Caco-2 (cell line): ENCODE measurements at regions not wholly inside any gene's neighbourhood (a gene's known extent, or its start where the extent isn't known, plus 50 kb on each side); places are given as distances from the start of the nearest gene placed in this dataset.

ENCODE experiments used
- BruUV-seq: library from RNA; stranded (reverse); fragments of 400-500 nt; replicated peaks from 2 replicates; lab custom pipeline; 2021; lab: Mats Ljungman, UMichigan
- CTCF ChIA-PET: fragments of 300-600 bp; sonication (Branson Sonifier 250); formaldehyde crosslinking; loops from one replicate; lab custom pipeline; 2022; ENCODE audit warnings: antibody characterized with exemption; lab: Charles Lee
- POLR2A ChIA-PET: fragments of 300-600 bp; sonication (Branson Sonifier 250); formaldehyde crosslinking; loops from one replicate; lab custom pipeline; 2022; ENCODE audit warnings: antibody characterized with exemption; lab: Charles Lee
- DNase-seq, 2 experiments: peaks; one replicate each; pipeline versions ENCODE4 v3.0.0 to v3.0.0-alpha.2; 2020 to 2022
- H3K27me3 ChIP-seq: replicated peaks from 2 replicates; pipeline ENCODE4 v1.6.0; 2011; ENCODE audit warnings: low read length; ENCODE audit not compliant: control insufficient read depth, insufficient read depth
- H3K36me3 ChIP-seq: 2 replicates; pipeline ENCODE4 v1.5.1; 2011; ENCODE audit warnings: low read length; ENCODE audit not compliant: control insufficient read depth, insufficient read depth
- H3K4me1 ChIP-seq: fragments of 250-450 bp; sonication (Bioruptor Pico); 2 replicates; pipeline ENCODE4 v1.5.1; 2020; ENCODE audit warnings: mild to moderate bottlenecking
- H3K4me3 ChIP-seq: 2 replicates; pipeline ENCODE4 v1.5.1; 2011; ENCODE audit warnings: low read depth, mild to moderate bottlenecking, control low read depth, low read length
- H3K9me3 ChIP-seq: fragments of 250-450 bp; sonication (Bioruptor Pico); 2 replicates; pipeline ENCODE4 v1.5.1; 2020; ENCODE audit warnings: mild to moderate bottlenecking, moderate library complexity
- H3K27ac Mint-ChIP-seq: one replicate; pipeline ENCODE4 v1.8.0; 2022; ENCODE audit warnings: mixed read lengths; ENCODE audit not compliant: unreplicated experiment
- H3K27me3 Mint-ChIP-seq: one replicate; pipeline ENCODE4 v1.8.0; 2022; ENCODE audit warnings: mixed read lengths; ENCODE audit not compliant: insufficient read depth, unreplicated experiment
- H3K36me3 Mint-ChIP-seq: one replicate; pipeline ENCODE4 v1.8.0; 2022; ENCODE audit warnings: mild to moderate bottlenecking, mixed read lengths; ENCODE audit not compliant: insufficient read depth, unreplicated experiment
- H3K4me1 Mint-ChIP-seq: one replicate; pipeline ENCODE4 v1.8.0; 2022; ENCODE audit warnings: low read depth, mixed read lengths; ENCODE audit not compliant: unreplicated experiment
- H3K4me3 Mint-ChIP-seq: one replicate; pipeline ENCODE4 v1.8.0; 2022; ENCODE audit warnings: mild to moderate bottlenecking, moderate library complexity, mixed read lengths; ENCODE audit not compliant: unreplicated experiment
- H3K9me3 Mint-ChIP-seq: one replicate; pipeline ENCODE4 v1.8.0; 2022; ENCODE audit warnings: mixed read lengths; ENCODE audit not compliant: unreplicated experiment
- intact Hi-C: fragments of 100-400 bp; cut with micrococcal nuclease; formaldehyde crosslinking; loops from one replicate; pipeline ENCODE4 v1.10.0; 2022; ENCODE audit not compliant: unreplicated experiment
- TF ChIP-seq, protein P1 (sequence below), 2 experiments: fragments of 200-600 bp in 1 of 2; IDR thresholded peaks; 1 replicate in 1 of 2; 2 replicates in 1 of 2; pipeline versions ENCODE4 v1.5.1 to v1.8.0; 2011 to 2022; ENCODE audit warnings: antibody characterized with exemption in 1 of 2, control low read depth in 1 of 2, inconsistent platforms in 1 of 2, low read depth in 1 of 2, low read length in 1 of 2, mild to moderate bottlenecking in 1 of 2, moderate library complexity in 1 of 2; ENCODE audit not compliant: insufficient read depth in 1 of 2, severe bottlenecking in 1 of 2, unreplicated experiment in 1 of 2

DNA sequence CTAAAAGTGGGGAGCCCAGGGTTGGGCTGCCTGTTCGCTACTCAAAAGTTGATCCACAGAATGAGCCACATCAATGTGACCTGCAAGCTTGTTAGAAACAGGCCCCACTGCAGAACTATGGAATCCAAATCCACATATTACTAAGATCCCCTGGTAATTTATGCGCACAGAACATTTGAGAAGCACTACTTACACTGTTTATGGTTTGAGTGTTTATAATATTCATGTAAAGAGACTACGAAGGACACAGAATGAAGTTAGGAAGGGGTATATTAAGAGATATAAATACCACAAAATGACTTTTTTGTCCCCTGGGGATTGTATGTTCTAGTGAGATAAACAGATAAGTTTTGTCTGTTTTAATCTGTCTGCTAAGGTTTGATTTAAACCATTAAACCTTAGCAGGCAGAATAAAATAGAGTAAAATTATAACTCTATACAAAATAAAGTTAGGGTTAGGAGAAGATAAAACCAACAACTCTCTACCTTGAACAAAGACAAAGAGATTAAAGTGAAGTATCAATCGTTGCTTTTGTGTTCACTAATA is 666.9 kb upstream of the SOX9 start:
- TF ChIP-seq, protein P1, sequence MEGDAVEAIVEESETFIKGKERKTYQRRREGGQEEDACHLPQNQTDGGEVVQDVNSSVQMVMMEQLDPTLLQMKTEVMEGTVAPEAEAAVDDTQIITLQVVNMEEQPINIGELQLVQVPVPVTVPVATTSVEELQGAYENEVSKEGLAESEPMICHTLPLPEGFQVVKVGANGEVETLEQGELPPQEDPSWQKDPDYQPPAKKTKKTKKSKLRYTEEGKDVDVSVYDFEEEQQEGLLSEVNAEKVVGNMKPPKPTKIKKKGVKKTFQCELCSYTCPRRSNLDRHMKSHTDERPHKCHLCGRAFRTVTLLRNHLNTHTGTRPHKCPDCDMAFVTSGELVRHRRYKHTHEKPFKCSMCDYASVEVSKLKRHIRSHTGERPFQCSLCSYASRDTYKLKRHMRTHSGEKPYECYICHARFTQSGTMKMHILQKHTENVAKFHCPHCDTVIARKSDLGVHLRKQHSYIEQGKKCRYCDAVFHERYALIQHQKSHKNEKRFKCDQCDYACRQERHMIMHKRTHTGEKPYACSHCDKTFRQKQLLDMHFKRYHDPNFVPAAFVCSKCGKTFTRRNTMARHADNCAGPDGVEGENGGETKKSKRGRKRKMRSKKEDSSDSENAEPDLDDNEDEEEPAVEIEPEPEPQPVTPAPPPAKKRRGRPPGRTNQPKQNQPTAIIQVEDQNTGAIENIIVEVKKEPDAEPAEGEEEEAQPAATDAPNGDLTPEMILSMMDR (IDR thresholded peaks at IDR 0.05; ENCODE audit: insufficient read depth in 1 of 2, low read depth in 1 of 2, low read length in 1 of 2, severe bottlenecking in 1 of 2, unreplicated experiment in 1 of 2): no peak
- Histone ChIP-seq H3K9me3 (peaks cover 5% of the 10 kb centered on the region), H3K4me3 (no peak overlapping the region), H3K27me3 (no peaks in the 10 kb centered on the region), H3K4me1 (no peaks in the 10 kb centered on the region), H3K36me3 (no peaks in the 10 kb centered on the region)
- no peak overlapping the region for H3K4me3 Mint-ChIP-seq
- DNase-seq: no peak
- no TSS peak for BruUV-seq
- H3K36me3 Mint-ChIP-seq: no peaks in the 10 kb centered on the region
- POLR2A ChIA-PET: no interaction called here
- no peaks in the 10 kb centered on the region for H3K9me3 Mint-ChIP-seq
- no peaks in the 10 kb centered on the region for H3K4me1 Mint-ChIP-seq
- peaks cover 1% of the 10 kb centered on the region for H3K27me3 Mint-ChIP-seq
- intact Hi-C loops: no loop called here
- no peak overlapping the region for H3K27ac Mint-ChIP-seq
- CTCF ChIA-PET: no interaction called here

DNA sequence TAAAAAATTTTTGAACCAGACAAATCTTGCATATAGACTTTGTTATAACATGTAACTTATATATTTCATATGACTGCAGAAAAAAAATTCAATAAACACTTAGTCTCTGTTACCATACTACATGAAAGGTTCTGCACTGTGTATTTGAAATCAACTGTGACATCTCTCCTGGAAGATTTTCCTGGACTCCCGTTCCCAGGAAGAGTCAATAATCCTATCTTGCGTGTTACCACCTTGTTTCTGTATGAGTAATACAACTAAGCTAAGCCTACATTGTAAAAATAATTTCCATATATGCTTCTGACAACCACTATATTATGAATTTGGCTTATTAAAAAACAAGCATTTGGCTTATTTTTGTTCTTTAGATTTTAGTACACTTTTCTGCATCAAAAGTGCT is 665.6 kb upstream of the SOX9 start:
- Mint-ChIP-seq H3K4me3 (no peak overlapping the region), H3K9me3 (no peaks in the 10 kb centered on the region), H3K27ac (no peak overlapping the region), H3K27me3 (no peaks in the 10 kb centered on the region), H3K36me3 (no peaks in the 10 kb centered on the region), H3K4me1 (no peaks in the 10 kb centered on the region)
- Histone ChIP-seq H3K9me3 (peaks cover 5% of the 10 kb centered on the region), H3K27me3 (no peaks in the 10 kb centered on the region), H3K4me3 (no peak overlapping the region), H3K4me1 (no peaks in the 10 kb centered on the region), H3K36me3 (no peaks in the 10 kb centered on the region)
- POLR2A ChIA-PET: no interaction called here
- intact Hi-C loops: no loop called here
- CTCF ChIA-PET: no interaction called here
- no TSS peak for BruUV-seq
- TF ChIP-seq, protein P1 (IDR thresholded peaks at IDR 0.05; ENCODE audit: insufficient read depth in 1 of 2, low read depth in 1 of 2, low read length in 1 of 2, severe bottlenecking in 1 of 2, unreplicated experiment in 1 of 2): no peak
- no peak for DNase-seq

DNA sequence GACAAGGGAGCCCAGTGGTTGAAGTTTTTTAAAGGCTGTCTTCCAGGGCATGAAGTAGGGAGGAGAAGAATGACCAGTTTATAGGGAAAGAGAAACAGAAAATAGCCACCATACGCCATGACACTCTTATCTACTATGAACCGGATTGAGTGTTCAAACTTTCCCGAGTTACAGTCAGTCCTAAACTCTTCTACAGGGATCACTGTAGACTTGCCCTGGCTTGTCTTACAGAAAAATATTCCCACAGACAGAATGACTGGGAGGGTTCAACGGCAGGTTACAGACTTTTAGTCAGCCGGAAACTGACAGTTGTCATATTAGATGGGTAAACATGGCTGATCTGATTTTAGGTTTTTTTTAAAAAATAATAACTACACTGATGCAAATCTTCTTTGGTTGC is 662.5 kb upstream of the SOX9 start:
- no TSS peak for BruUV-seq
- H3K27ac Mint-ChIP-seq: no peak overlapping the region
- H3K36me3 Mint-ChIP-seq: no peaks in the 10 kb centered on the region
- no peaks in the 10 kb centered on the region for H3K27me3 ChIP-seq
- H3K9me3 Mint-ChIP-seq: no peaks in the 10 kb centered on the region
- DNase-seq: no peak
- POLR2A ChIA-PET: no interaction called here
- H3K9me3 ChIP-seq: no peaks in the 10 kb centered on the region
- H3K27me3 Mint-ChIP-seq: no peaks in the 10 kb centered on the region
- TF ChIP-seq, protein P1 (IDR thresholded peaks at IDR 0.05; ENCODE audit: insufficient read depth in 1 of 2, low read depth in 1 of 2, low read length in 1 of 2, severe bottlenecking in 1 of 2, unreplicated experiment in 1 of 2): no peak
- no peak overlapping the region for H3K4me3 ChIP-seq
- H3K4me1 Mint-ChIP-seq: no peaks in the 10 kb centered on the region
- intact Hi-C loops: no loop called here
- CTCF ChIA-PET: no interaction called here
- no peak overlapping the region for H3K4me3 Mint-ChIP-seq
- H3K4me1 ChIP-seq: no peaks in the 10 kb centered on the region
- no peaks in the 10 kb centered on the region for H3K36me3 ChIP-seq
